MM.1S (cell line): ENCODE measurements at regions not wholly inside any gene's neighbourhood (a gene's known extent, or its start where the extent isn't known, plus 50 kb on each side); places are given as distances from the start of the nearest gene placed in this dataset.

Source experiments
- CTCF ChIP-seq: fragments of 300-600 bp; sonication (generic); IDR thresholded peaks from 2 replicates; pipeline ENCODE4 v1.5.1; 2016; ENCODE audit warnings: antibody characterized with exemption, low read length, mixed read lengths
- EZH2 ChIP-seq: fragments of 300-600 bp; sonication (generic); optimal IDR thresholded peaks from 2 replicates; pipeline ENCODE3; 2017; ENCODE audit warnings: low read depth, mild to moderate bottlenecking, antibody characterized with exemption, low read length, mixed read lengths
- EZH2phosphoT487 ChIP-seq: fragments of 300-600 bp; sonication (generic); IDR thresholded peaks from 2 replicates; pipeline ENCODE4 v1.6.1; 2018; ENCODE audit warnings: antibody characterized with exemption, low read length

- no peak for TF ChIP-seq CTCF
- no peak for TF ChIP-seq EZH2phosphoT487
- no peak for TF ChIP-seq EZH2
Observed at GRCh38 chr4:107376293-107376692, 340.2 kb upstream of the DKK2 start.
